Endothelial cell of umbilical vein (primary cell): ENCODE measurements at regions not wholly inside any gene's neighbourhood (a gene's known extent, or its start where the extent isn't known, plus 50 kb on each side); places are given as distances from the start of the nearest gene placed in this dataset.

Experiments
- BruUV-seq: library from RNA; stranded (reverse); fragments of 400-500 nt; replicated peaks from 2 replicates; lab custom pipeline; 2021; lab: Mats Ljungman, UMichigan
- CTCF ChIA-PET: fragments of 300-600, 350-600 bp; sonication (Branson Sonifier 250); formaldehyde crosslinking; loops from one replicate; lab custom pipeline; 2021; ENCODE audit warnings: antibody characterized with exemption, inconsistent platforms; lab: Charles Lee
- POLR2A ChIA-PET: fragments of 300-600, 350-600 bp; sonication (Branson Sonifier 250); formaldehyde crosslinking; loops from one replicate; lab custom pipeline; 2021; ENCODE audit warnings: antibody characterized with exemption, inconsistent platforms; lab: Charles Lee
- DNase-seq: peaks from one replicate; pipeline ENCODE4 v3.0.0-alpha.2; 2011; ENCODE audit warnings: low read depth, low spot score
- FAIRE-seq: peaks from 2 replicates; lab custom pipeline; 2011; peaks lifted over from hg19 to GRCh38; lab: Jason Lieb, UNC
- H2AFZ ChIP-seq: 2 replicates; pipeline ENCODE4 v1.6.0; 2012; ENCODE audit warnings: low read depth, low read length, control low read depth, inconsistent platforms
- H3K27ac ChIP-seq: 2 replicates; pipeline ENCODE4 v1.5.1; 2011; ENCODE audit warnings: low read depth, mild to moderate bottlenecking, control low read depth, low read length, moderate library complexity; ENCODE audit not compliant: insufficient read depth
- H3K27me3 ChIP-seq, 2 experiments: 2 replicates each; pipeline versions ENCODE4 v1.6.0 to v1.6.1; 2011; ENCODE audit warnings: low read length in 2 of 2, mixed read lengths in 1 of 2; ENCODE audit not compliant: control insufficient read depth in 2 of 2, insufficient read depth in 2 of 2
- H3K36me3 ChIP-seq, 2 experiments: 2 replicates in 1 of 2; 3 replicates in 1 of 2; pipeline ENCODE4 v1.5.1; 2011; ENCODE audit warnings: low read length in 2 of 2, mild to moderate bottlenecking in 1 of 2, moderate library complexity in 1 of 2; ENCODE audit not compliant: control insufficient read depth in 2 of 2, insufficient read depth in 2 of 2; ENCODE audit errors: extremely low read depth in 1 of 2
- H3K4me1 ChIP-seq: 3 replicates; pipeline ENCODE4 v1.5.1; 2011; ENCODE audit warnings: mild to moderate bottlenecking, low read length; ENCODE audit not compliant: control insufficient read depth, insufficient read depth; ENCODE audit errors: extremely low read depth
- H3K4me2 ChIP-seq: 2 replicates; pipeline ENCODE4 v1.6.1; 2011; ENCODE audit warnings: low read length, control low read depth, mixed read lengths; ENCODE audit not compliant: insufficient read depth
- H3K4me3 ChIP-seq, 3 experiments: fragments of 200-600 bp in 1 of 3; sonication (generic), shearing (Covaris generic) in 1 of 3; replicated peaks in 1 of 3; 2 replicates each; pipeline ENCODE4 v1.5.1; 2011 to 2016; ENCODE audit warnings: control low read depth in 3 of 3, low read length in 3 of 3, mild to moderate bottlenecking in 2 of 3, inconsistent platforms in 1 of 3, low read depth in 1 of 3, moderate library complexity in 1 of 3; ENCODE audit not compliant: insufficient read depth in 1 of 3
- H3K79me2 ChIP-seq: 2 replicates; pipeline ENCODE4 v1.6.0; 2012; ENCODE audit warnings: low read length, inconsistent platforms; ENCODE audit not compliant: control insufficient read depth, insufficient read depth
- H3K9ac ChIP-seq: replicated peaks from 2 replicates; pipeline ENCODE3; 2011; ENCODE audit warnings: low read length, control low read depth; ENCODE audit not compliant: insufficient read depth; ENCODE audit errors: extremely low read depth
- H3K9me1 ChIP-seq: replicated peaks from 3 replicates; pipeline ENCODE4 v1.6.0; 2011; ENCODE audit warnings: mild to moderate bottlenecking, low read length; ENCODE audit not compliant: control insufficient read depth, insufficient read depth; ENCODE audit errors: extremely low read depth
- H3K9me3 ChIP-seq: replicated peaks from 2 replicates; pipeline ENCODE4 v1.5.1; 2012; ENCODE audit warnings: low read length, inconsistent platforms; ENCODE audit not compliant: control insufficient read depth, insufficient read depth
- H4K20me1 ChIP-seq: replicated peaks from 2 replicates; pipeline ENCODE3; 2011; ENCODE audit warnings: mild to moderate bottlenecking, low read length; ENCODE audit not compliant: control insufficient read depth, insufficient read depth; ENCODE audit errors: extremely low read depth
- EZH2 ChIP-seq: IDR thresholded peaks from 2 replicates; pipeline ENCODE4 v1.6.1; 2012; ENCODE audit warnings: borderline replicate concordance, low read depth, mild to moderate bottlenecking, moderate library complexity, low read length, inconsistent platforms; ENCODE audit not compliant: severe bottlenecking
- FOS ChIP-seq: IDR thresholded peaks from 2 replicates; pipeline ENCODE4 v1.6.1; 2011; ENCODE audit warnings: mild to moderate bottlenecking, low read length, moderate library complexity, borderline replicate concordance; ENCODE audit not compliant: insufficient read depth
- GATA2 ChIP-seq: IDR thresholded peaks from 2 replicates; pipeline ENCODE4 v1.7.0; 2011; ENCODE audit warnings: low read depth, mild to moderate bottlenecking, moderate library complexity, mixed read lengths, low read length; ENCODE audit not compliant: insufficient read length, insufficient read depth
- JUN ChIP-seq: IDR thresholded peaks from 2 replicates; pipeline ENCODE4 v1.6.1; 2011; ENCODE audit warnings: borderline replicate concordance, low read depth; ENCODE audit not compliant: insufficient read length, insufficient read depth
- MYC ChIP-seq: IDR thresholded peaks from one replicate; pipeline ENCODE4 v1.6.1; 2011; ENCODE audit warnings: mild to moderate bottlenecking, low read depth, low read length
- POLR2A ChIP-seq: IDR thresholded peaks from 2 replicates; pipeline ENCODE4 v1.6.1; 2012; ENCODE audit warnings: low read depth, mild to moderate bottlenecking, control low read depth, low read length
- POLR2AphosphoS5 ChIP-seq: IDR thresholded peaks from 2 replicates; pipeline ENCODE4 v1.6.1; 2012; ENCODE audit warnings: low read depth, mild to moderate bottlenecking, control low read depth, low read length, moderate library complexity; ENCODE audit not compliant: insufficient read depth
- dilution Hi-C: fragments of 300-500 bp; cut with MboI; formaldehyde crosslinking; loops from one replicate; pipeline ENCODE4 v1.15.0; 2019; ENCODE audit warnings: low sequenced_read_pairs; ENCODE audit not compliant: extremely low pct_ligation_motif_present
- intact Hi-C: fragments of 100-400 bp; cut with micrococcal nuclease; formaldehyde crosslinking; loops from one replicate; pipeline ENCODE4 v1.10.0; 2022
- TF ChIP-seq, protein P1 (sequence below), 2 donors: IDR thresholded peaks; 1 replicate in 1 of 2; 2 replicates in 1 of 2; pipeline ENCODE4 v1.5.1; 2011; ENCODE audit warnings: low read length in 2 of 2, mild to moderate bottlenecking in 2 of 2, moderate library complexity in 2 of 2, control low read depth in 1 of 2, inconsistent platforms in 1 of 2, low read depth in 1 of 2; ENCODE audit not compliant: insufficient read depth in 1 of 2; ENCODE audit errors: extremely low read depth in 1 of 2
- TF ChIP-seq, protein P2 (sequence below): IDR thresholded peaks from 2 replicates; pipeline ENCODE4 v1.6.1; 2011; ENCODE audit not compliant: insufficient read depth, insufficient read length

DNA sequence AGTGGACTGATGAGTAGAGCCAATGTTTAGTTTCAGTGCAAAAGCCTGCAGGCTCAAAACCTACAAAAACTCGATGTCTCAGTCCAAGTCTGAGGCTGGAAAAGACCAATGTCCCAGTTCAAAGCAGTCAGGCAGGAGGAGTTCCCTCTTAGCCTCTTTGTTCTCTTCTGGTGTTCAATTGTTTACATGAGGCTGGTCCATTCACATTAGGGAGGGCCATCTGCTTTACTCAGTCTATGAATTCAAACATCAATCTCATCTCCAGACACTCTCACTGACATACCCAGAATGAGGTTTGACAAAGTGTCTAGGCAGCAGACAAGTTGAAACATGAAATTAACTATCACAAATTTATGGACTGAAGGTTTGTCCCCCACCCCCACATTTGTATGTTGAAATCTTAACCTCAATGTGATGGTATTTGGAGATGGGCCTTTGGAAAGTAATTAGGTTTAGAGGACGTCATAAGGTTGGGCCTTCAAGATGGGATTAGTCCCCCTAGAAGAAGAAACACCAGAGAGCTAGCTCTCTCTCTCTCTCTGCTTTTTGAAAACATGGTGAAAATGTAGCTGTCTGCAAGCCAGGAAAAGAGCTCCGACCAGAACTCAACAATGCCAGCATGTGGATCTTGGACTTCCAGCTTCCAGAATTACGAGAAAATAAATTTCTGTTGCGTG is 438.5 kb upstream of the RGMA start:
- DNase-seq (no peak), FAIRE-seq (no peak)
- no peaks in the 10 kb centered on the region for H3K36me3 ChIP-seq
- dilution Hi-C loops (no loop called here), intact Hi-C loops (no loop called here)
- ChIA-PET POLR2A (no interaction called here), CTCF (no interaction called here)
- H3K4me3 ChIP-seq, result no peak overlapping the region
- H3K9me1 ChIP-seq, result no peaks in the 10 kb centered on the region
- H3K4me1 ChIP-seq, result no peaks in the 10 kb centered on the region
- no TSS peak for BruUV-seq
- no peaks in the 10 kb centered on the region for H4K20me1 ChIP-seq
- TF ChIP-seq JUN (no peak), EZH2 (no peak), POLR2AphosphoS5 (no peak), FOS (no peak), MYC (no peak)
- no peak overlapping the region for H3K4me2 ChIP-seq
- no peak overlapping the region for H3K9ac ChIP-seq
- no peak overlapping the region for H2AFZ ChIP-seq
- peaks cover 1% of the 10 kb centered on the region for H3K9me3 ChIP-seq
- H3K27me3 ChIP-seq, result no peaks in the 10 kb centered on the region
- no peak overlapping the region for H3K27ac ChIP-seq
- H3K79me2 ChIP-seq, result no peaks in the 10 kb centered on the region

DNA sequence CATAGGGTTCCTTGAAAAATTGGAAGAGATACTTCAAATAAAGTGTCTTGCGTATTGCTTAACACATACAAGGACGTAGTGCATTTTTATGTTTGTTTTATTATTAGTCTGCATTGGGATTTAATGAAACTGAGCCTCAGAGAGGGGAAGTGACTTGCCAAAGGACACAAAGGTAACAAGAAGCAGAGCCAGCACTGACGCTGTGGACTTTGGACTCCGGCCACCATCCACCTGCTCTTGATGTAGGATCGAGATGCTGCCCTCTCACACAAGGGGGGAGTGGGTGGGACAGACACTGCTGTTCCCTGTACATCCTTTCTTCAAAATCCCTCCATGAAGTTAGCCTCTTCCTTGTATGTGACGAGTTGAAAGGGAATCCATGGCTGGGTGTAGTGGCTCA is 435.4 kb upstream of the RGMA start:
- H3K79me2 ChIP-seq, result no peaks in the 10 kb centered on the region
- H3K36me3 ChIP-seq, result no peaks in the 10 kb centered on the region
- H2AFZ ChIP-seq, result no peak overlapping the region
- H3K27ac ChIP-seq, result no peak overlapping the region
- no peaks in the 10 kb centered on the region for H3K4me1 ChIP-seq
- ChIA-PET CTCF (no interaction called here), POLR2A (no interaction called here)
- dilution Hi-C loops (no loop called here), intact Hi-C loops (no loop called here)
- FAIRE-seq (no peak), DNase-seq (no peak)
- TF ChIP-seq JUN (no peak), FOS (no peak), POLR2AphosphoS5 (no peak), EZH2 (no peak), POLR2A (no peak), MYC (no peak), GATA2 (no peak)
- TF ChIP-seq, protein P1, sequence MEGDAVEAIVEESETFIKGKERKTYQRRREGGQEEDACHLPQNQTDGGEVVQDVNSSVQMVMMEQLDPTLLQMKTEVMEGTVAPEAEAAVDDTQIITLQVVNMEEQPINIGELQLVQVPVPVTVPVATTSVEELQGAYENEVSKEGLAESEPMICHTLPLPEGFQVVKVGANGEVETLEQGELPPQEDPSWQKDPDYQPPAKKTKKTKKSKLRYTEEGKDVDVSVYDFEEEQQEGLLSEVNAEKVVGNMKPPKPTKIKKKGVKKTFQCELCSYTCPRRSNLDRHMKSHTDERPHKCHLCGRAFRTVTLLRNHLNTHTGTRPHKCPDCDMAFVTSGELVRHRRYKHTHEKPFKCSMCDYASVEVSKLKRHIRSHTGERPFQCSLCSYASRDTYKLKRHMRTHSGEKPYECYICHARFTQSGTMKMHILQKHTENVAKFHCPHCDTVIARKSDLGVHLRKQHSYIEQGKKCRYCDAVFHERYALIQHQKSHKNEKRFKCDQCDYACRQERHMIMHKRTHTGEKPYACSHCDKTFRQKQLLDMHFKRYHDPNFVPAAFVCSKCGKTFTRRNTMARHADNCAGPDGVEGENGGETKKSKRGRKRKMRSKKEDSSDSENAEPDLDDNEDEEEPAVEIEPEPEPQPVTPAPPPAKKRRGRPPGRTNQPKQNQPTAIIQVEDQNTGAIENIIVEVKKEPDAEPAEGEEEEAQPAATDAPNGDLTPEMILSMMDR (IDR thresholded peaks at IDR 0.05; ENCODE audit: extremely low read depth in 1 of 2, insufficient read depth in 1 of 2, low read depth in 1 of 2, low read length in 2 of 2), result no peak
- TF ChIP-seq, protein P2, sequence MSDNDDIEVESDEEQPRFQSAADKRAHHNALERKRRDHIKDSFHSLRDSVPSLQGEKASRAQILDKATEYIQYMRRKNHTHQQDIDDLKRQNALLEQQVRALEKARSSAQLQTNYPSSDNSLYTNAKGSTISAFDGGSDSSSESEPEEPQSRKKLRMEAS, result no peak
- no peaks in the 10 kb centered on the region for H3K27me3 ChIP-seq
- no TSS peak for BruUV-seq
- no peaks in the 10 kb centered on the region for H4K20me1 ChIP-seq
- no peak overlapping the region for H3K4me2 ChIP-seq
- H3K9me1 ChIP-seq, result no peaks in the 10 kb centered on the region
- H3K9ac ChIP-seq, result no peak overlapping the region
- H3K9me3 ChIP-seq, result peaks cover 2% of the 10 kb centered on the region
- H3K4me3 ChIP-seq, result no peak overlapping the region
